HPDE6-E6E7 (cell line): ENCODE measurements at regions not wholly inside any gene's neighbourhood (a gene's known extent, or its start where the extent isn't known, plus 50 kb on each side); places are given as distances from the start of the nearest gene placed in this dataset.

Source experiments
- DNase-seq: peaks from one replicate; pipeline ENCODE4 v3.0.0; 2011; ENCODE audit warnings: missing footprints; ENCODE audit errors: extremely low spot score

- no peak for DNase-seq
Measured at GRCh38 chr7:155927905-155928304, 115.6 kb upstream of the SHH start.

DNA sequence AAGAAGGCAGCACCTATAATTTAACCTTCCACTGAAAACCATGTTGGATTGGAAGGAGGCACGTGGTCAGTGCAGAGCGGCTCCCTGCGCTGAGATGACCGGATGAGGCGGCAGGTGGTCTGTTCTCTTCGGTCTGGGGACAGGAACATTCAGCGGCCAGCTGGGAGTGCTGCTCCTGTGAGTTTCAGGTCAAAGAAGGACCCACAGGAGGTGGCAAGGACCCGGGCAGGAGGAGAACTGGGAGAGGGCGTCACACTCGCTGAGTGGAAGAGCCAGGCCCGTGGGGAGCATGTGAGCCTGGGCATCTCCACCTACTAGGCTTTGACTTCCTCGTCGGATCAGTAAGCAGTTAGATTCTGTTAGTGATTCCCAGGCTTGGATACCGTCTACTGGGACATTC, 113.4 kb upstream of the SHH start:
- DNase-seq = no peak

DNA sequence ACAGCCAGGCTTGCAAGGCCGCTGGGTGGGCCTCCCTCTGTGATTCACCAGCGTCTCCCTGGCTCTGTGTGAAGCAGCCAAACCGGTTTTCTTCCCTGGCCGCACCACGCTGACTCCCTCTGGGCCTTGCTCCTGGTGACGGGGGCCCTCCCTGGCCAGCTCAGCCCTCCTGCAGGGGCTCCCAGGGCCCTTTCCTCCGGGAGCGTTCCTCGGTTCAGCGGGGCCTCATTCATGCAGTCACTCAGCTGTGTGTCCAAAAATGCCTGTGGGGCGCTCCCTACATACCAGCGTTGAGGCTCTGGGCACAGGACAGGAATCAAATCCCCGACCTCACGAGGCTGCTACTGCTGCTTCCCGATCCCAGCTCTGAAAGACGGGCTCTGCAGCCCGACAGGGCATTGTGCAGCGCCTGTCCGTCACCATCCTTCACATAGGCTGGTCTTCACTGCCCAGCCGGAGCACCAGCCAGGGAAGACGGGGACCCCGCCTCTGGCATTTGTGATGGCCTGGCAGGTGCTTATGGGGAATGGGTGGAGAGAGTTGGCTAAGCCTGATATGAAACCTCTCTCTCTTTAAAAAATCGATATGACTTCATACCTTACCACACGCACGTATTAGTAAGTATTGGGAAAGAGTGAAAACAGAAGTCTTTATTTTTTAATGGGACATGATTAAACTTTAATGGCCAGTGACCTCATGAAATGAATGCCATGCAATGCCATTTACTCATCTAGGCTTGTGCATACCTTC, 110.0 kb upstream of the SHH start:
- peak; percentile 8 for DNase-seq

DNA sequence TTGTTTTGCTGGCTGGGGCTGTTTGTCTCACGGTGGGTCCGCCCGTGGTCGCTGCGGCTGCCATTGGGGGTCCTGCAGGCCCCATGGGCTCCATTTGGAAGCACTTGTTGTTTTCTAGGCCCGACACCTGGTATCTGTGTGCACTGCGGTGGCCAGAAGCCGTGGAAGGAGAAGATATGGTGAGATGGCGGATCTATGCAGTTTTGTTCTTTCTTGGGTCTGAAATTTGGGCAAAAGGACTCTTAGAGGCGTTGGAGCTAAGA, 109.5 kb upstream of the SHH start:
- no peak for DNase-seq

GRCh38 chr7:155921086-155921803, 109.0 kb upstream of the SHH start:
- no peak for DNase-seq

DNA sequence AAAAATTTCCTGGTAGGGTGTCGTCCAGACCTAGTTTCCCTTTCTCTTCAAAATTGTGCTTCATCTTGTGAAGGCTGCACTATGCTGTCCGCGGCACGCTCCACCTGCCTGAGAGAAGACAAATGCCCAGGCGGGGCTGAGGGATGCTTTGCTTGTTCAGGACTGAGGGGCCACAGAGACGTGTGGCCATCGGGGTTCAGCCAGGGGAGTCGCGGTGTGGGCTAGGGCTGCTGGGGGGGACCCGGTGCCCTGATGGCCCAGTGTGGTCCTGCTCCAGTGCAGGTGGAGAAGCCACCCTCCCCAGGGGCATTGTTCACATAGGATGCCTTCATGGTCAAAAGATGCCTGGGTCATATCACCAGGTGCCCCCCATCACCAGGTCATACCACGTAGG, 107.8 kb upstream of the SHH start:
- no peak for DNase-seq

DNA sequence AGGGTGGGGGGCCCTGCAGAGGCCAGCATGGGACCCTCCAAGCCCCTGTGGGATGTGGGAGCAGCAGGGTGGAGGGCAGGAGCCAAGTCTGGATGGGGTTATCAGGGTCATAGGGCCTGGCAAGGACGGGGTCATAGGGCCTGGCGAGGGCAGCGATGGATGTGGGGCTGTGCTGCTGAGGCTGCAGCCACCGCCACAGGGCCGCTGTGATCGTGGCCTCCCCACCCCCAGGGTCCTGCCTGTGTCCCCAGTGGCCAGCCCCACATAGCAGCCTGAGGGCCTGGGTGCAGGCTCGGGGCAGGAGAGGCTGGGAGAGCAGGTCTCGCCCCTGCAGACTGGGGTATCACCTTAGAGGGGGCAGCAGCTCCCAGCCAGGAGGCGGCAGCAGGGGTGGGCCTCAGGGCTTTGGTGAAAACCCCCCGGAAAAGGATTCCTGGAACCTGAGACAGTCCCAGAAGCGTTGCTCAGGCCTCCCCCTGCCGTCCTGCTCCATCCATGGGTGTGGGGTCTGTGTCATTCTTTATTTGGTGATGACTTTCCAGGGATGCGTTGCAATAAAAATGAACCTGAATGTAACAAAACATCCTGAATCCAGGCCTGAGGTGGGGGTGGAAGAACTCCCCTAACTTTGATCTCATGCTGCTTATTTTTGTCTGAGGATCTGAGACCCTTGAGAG, 107.3 kb upstream of the SHH start:
- no peak for DNase-seq

GRCh38 chr7:155918720-155919390, 106.6 kb upstream of the SHH start:
- DNase-seq = peak; percentile 6

DNA sequence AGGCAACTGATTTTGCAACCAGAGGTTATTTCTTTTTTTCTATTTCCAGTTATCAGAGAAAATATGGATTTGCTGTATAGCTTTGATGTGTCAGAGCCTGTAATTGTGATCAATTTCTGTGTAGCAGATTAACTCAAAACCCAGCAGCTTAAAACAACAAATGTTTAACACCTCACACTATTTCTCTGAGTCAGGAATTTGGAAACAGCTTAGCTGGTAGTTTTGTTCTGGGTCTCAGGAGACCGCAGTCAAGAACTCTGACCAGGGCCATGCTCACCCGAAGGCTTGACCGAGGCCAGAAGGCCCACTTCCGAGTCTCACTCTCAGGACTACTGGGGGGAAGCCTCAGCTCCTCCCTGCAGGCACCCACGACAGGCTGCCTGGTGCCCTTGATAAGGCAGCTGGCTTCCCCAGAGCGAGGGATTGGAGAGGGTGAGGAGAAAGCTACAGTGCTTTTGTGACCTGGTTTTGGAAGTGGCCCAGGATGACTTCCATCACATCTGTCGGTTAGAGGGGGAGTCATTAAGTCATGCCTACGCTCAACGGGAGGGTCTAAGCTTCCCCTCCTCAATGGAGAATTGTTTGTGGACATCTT, 105.7 kb upstream of the SHH start:
- no peak for DNase-seq

- DNase-seq = no peak
Measured at GRCh38 chr7:155916926-155917655, 104.8 kb upstream of the SHH start.

- no peak for DNase-seq
Measured at GRCh38 chr7:155914341-155914740, 102.1 kb upstream of the SHH start.

GRCh38 chr7:155913719-155914118, 101.5 kb upstream of the SHH start:
- no peak for DNase-seq

- no peak for DNase-seq
Measured at GRCh38 chr7:155913291-155913690, 101.0 kb upstream of the SHH start.

DNA sequence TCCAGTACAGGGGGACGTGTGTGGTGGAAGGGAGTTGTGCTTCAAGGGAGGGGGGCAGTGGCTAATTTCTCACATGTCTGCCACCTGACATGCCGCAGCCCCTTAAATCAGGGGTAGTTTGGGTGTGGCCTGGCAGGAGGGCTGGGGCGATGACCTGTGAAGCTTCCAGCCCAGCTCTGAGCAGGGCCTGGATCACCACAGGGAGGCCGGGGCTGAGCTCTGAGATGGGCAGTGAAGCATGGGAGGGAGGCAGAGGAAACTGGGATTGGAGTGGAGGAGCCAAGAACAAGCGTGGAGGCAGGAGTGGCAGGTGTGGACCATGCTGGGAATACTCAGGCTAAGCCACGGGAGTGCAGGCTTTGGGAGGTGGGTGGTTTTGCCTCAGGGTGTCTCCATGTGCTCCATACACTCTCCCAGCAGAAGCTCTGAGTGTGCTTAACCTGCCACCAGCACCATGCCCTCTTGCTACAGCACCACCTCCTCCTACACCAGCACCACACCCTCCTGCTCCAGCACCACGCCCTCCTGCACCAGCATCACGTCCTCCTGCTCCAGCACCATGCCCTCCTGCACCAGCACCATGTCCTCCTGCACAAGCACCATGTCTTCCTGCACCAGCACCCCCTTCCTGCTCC, 99.3 kb upstream of the SHH start:
- DNase-seq = no peak

GRCh38 chr7:155908385-155908784, 96.1 kb upstream of the SHH start:
- no peak for DNase-seq

DNA sequence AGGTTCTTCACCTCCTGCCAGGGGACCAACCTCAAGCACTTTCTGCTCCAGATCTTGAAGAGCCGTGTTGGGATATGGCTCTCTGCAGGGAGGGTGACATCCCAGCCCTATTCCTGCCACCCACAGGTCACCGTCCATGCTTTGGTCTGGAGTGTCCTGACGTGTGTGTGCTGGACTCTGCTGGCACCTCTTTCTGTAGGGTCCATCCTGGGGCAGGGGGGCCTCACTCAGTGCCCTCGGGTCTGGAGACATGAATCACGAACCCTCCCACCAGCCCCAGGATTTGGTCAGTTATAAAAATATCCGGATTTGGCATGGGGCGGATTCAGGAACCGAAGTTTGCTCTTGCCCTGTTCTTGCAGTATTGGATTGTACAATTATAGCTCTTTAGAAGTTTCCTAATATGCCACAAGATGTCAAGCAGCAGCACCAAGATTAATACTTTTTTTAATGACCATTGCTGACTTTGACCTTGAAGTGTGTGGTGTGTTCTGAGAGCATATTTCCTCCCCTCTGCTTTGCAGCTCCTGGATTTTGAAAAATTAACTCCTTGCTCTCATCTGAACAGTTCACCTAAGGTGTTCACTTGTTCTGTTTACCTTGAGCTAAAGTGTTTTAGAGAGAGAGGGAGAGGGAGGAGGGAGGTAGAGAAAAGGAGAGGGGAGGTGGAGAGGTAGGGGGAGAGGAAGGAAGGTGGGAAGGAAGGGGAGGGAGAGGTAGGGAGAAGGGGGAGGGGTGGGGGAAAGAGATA, 95.4 kb upstream of the SHH start:
- DNase-seq = no peak

- no peak for DNase-seq
Measured at GRCh38 chr7:155901176-155901575, 88.9 kb upstream of the SHH start.

GRCh38 chr7:155899596-155899995, 87.3 kb upstream of the SHH start:
- DNase-seq = no peak

DNA sequence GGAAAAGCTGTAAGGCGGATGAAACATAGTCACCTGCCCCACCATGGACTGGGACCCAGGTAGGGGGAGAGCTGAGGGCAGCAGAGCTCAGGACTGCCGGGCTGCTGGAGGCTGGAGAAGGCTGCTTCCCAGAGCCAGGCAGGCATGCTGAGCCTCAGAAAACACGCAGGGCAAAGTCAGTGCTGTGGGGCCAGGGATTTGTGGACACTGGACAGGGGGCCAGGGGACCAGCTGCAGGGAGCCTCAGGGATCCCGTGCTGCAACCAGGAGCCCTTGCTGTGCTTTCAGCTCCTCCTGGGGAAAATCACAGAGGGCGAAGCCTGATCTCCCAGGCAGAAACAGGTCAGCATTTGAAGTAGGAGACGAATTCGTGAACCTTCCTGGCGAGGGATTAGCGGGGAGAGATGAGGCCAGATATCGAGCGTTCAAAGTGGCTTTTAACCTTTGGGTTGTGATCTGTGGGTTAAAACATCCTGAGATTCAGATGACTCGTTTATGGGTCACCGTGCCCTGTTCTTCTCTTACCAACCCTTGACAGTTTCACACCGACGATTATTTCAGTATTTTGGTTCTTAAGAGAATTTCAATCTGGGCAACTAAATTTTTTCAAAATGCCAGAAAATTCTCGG, 85.6 kb upstream of the SHH start:
- DNase-seq = no peak
